HEK293 (cell line): ENCODE measurements at regions not wholly inside any gene's neighbourhood (a gene's known extent, or its start where the extent isn't known, plus 50 kb on each side); places are given as distances from the start of the nearest gene placed in this dataset.

Source experiments
- CTCF ChIA-PET: fragments of 350-600 bp; formaldehyde crosslinking; extraction: SDS; loops from one replicate; lab custom pipeline; 2021; ENCODE audit warnings: antibody characterized with exemption; lab: Yijun Ruan, JAX
- POLR2A ChIA-PET: fragments of 300-600 bp; formaldehyde crosslinking; extraction: SDS; loops from one replicate; lab custom pipeline; 2020; ENCODE audit warnings: antibody characterized with exemption, inconsistent platforms; lab: Yijun Ruan, JAX
- H3K27ac ChIP-seq: fragments of 200-500 bp; sonication (Bioruptor generic); 2 replicates; pipeline ENCODE4 v1.5.1; 2014; ENCODE audit warnings: low read depth, low read length, control low read depth, inconsistent platforms; ENCODE audit errors: extremely low read depth
- H3K36me3 ChIP-seq, 2 experiments: fragments of 200-500 bp in 1 of 2; sonication (Bioruptor generic) in 1 of 2; 1 replicate in 1 of 2; 2 replicates in 1 of 2; pipeline ENCODE4 v1.5.1; 2014 to 2017; ENCODE audit warnings: inconsistent platforms in 2 of 2, low read length in 2 of 2; ENCODE audit not compliant: control insufficient read depth in 2 of 2, insufficient read depth in 1 of 2
- H3K4me1 ChIP-seq: fragments of 200-500 bp; sonication (Bioruptor generic); 2 replicates; pipeline ENCODE4 v1.5.1; 2014; ENCODE audit warnings: mild to moderate bottlenecking, low read length, inconsistent platforms; ENCODE audit not compliant: control insufficient read depth, insufficient read depth
- H3K4me3 ChIP-seq: 2 replicates; pipeline ENCODE4 v1.5.1; 2011; ENCODE audit warnings: low read depth, mild to moderate bottlenecking, control low read depth, low read length, moderate library complexity
- H3K9me3 ChIP-seq: fragments of 200-500 bp; sonication (Bioruptor generic); 2 replicates; pipeline ENCODE4 v1.5.1; 2014; ENCODE audit warnings: low read depth, low read length, inconsistent platforms; ENCODE audit not compliant: control insufficient read depth, insufficient read depth
- KLF8 ChIP-seq: fragments of 450-650 bp; formaldehyde crosslinking; IDR thresholded peaks from 2 replicates; pipeline ENCODE4 v1.5.1; 2016; ENCODE audit warnings: missing biosample characterization, missing genetic modification characterization
- OVOL3 ChIP-seq: fragments of 450-650 bp; formaldehyde crosslinking; IDR thresholded peaks from 2 replicates; pipeline ENCODE4 v1.5.1; 2016; ENCODE audit warnings: missing biosample characterization, missing genetic modification characterization
- ZBTB20 ChIP-seq: fragments of 450-650 bp; formaldehyde crosslinking; IDR thresholded peaks from 2 replicates; pipeline ENCODE4 v1.5.1; 2016; ENCODE audit warnings: missing biosample characterization, missing genetic modification characterization
- ZIC2 ChIP-seq: fragments of 450-650 bp; formaldehyde crosslinking; IDR thresholded peaks from 2 replicates; pipeline ENCODE4 v1.5.1; 2016; ENCODE audit warnings: missing biosample characterization, missing genetic modification characterization
- ZNF132 ChIP-seq: fragments of 450-650 bp; formaldehyde crosslinking; IDR thresholded peaks from 2 replicates; pipeline ENCODE4 v1.5.1; 2017; ENCODE audit warnings: missing biosample characterization, missing genetic modification characterization, borderline replicate concordance
- ZNF19 ChIP-seq: fragments of 450-650 bp; formaldehyde crosslinking; IDR thresholded peaks from 2 replicates; pipeline ENCODE4; 2016; ENCODE audit warnings: missing biosample characterization, missing genetic modification characterization, low read depth
- ZNF223 ChIP-seq: fragments of 450-650 bp; formaldehyde crosslinking; IDR thresholded peaks from 2 replicates; pipeline ENCODE4 v1.5.1; 2016; ENCODE audit warnings: missing biosample characterization, missing genetic modification characterization
- ZNF24 ChIP-seq: fragments of 450-650 bp; formaldehyde crosslinking; IDR thresholded peaks from 2 replicates; pipeline ENCODE4 v1.5.1; 2016; ENCODE audit warnings: missing biosample characterization, missing genetic modification characterization
- ZNF302 ChIP-seq: fragments of 450-650 bp; formaldehyde crosslinking; IDR thresholded peaks from 2 replicates; pipeline ENCODE4 v1.5.1; 2016; ENCODE audit warnings: missing biosample characterization, missing genetic modification characterization, low read depth
- ZNF544 ChIP-seq: fragments of 450-650 bp; formaldehyde crosslinking; IDR thresholded peaks from 2 replicates; pipeline ENCODE4 v1.5.0; 2017; ENCODE audit warnings: missing biosample characterization, missing genetic modification characterization
- ZNF555 ChIP-seq: fragments of 450-650 bp; formaldehyde crosslinking; conservative IDR thresholded peaks from 2 replicates; pipeline ENCODE4 v1.5.1; 2017; ENCODE audit warnings: missing biosample characterization, mild to moderate bottlenecking, missing genetic modification characterization, inconsistent platforms
- ZNF596 ChIP-seq: fragments of 450-650 bp; IDR thresholded peaks from 2 replicates; pipeline ENCODE4 v1.5.0; 2018; ENCODE audit warnings: missing biosample characterization, mild to moderate bottlenecking, missing genetic modification characterization, moderate library complexity
- ZNF600 ChIP-seq: fragments of 450-650 bp; formaldehyde crosslinking; IDR thresholded peaks from 2 replicates; pipeline ENCODE4 v1.5.1; 2016; ENCODE audit warnings: missing biosample characterization, missing genetic modification characterization
- ZNF624 ChIP-seq: fragments of 450-650 bp; formaldehyde crosslinking; IDR thresholded peaks from 2 replicates; pipeline ENCODE4 v1.5.1; 2017; ENCODE audit warnings: missing biosample characterization, missing genetic modification characterization
- ZNF658 ChIP-seq: fragments of 450-650 bp; formaldehyde crosslinking; IDR thresholded peaks from 2 replicates; pipeline ENCODE4; 2016; ENCODE audit warnings: missing biosample characterization, missing genetic modification characterization
- ZNF677 ChIP-seq: fragments of 450-650 bp; IDR thresholded peaks from 2 replicates; pipeline ENCODE4 v1.5.0; 2018; ENCODE audit warnings: missing biosample characterization, mild to moderate bottlenecking, missing genetic modification characterization, moderate library complexity
- TF ChIP-seq, protein P1 (sequence below): fragments of 450-650 bp; formaldehyde crosslinking; IDR thresholded peaks from 2 replicates; pipeline ENCODE4 v1.5.1; 2016; ENCODE audit warnings: missing biosample characterization, missing genetic modification characterization, borderline replicate concordance
- TF ChIP-seq, protein P2 (sequence below): fragments of 450-650 bp; formaldehyde crosslinking; conservative IDR thresholded peaks from 2 replicates; pipeline ENCODE4 v1.5.1; 2016; ENCODE audit warnings: low read depth, missing biosample characterization, missing genetic modification characterization
- TF ChIP-seq, protein P3 (sequence below): fragments of 450-650 bp; formaldehyde crosslinking; IDR thresholded peaks from 2 replicates; pipeline ENCODE4 v1.5.1; 2016; ENCODE audit warnings: missing biosample characterization, missing genetic modification characterization

DNA sequence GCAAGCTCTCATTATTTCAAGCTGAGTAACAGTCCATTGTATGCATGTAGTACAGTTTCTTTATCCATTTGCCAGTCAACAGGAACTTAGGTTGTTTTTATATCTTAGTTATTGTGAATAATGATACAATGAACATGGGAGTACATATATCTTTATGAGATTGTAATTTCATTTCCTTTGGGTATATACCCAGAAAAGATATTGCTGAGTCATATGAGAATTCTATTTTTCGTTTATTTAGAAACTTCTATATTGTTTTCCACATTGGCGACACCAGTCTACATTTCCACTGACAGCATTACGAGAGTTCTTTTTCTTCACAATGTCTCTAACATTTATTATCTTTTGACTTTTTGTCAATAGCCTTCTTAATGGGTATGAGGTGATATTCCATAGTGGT is 477.8 kb upstream of the PAPPA start:
- no peak for TF ChIP-seq KLF8
- TF ChIP-seq, all 188 proteins: peak for 0
- ChIA-PET POLR2A (no interaction called here), CTCF (no interaction called here)
- no peak overlapping the region for H3K4me3 ChIP-seq
- no peaks in the 10 kb centered on the region for H3K36me3 ChIP-seq
- H3K27ac ChIP-seq = no peak overlapping the region
- H3K9me3 ChIP-seq = no peaks in the 10 kb centered on the region
- no peaks in the 10 kb centered on the region for H3K4me1 ChIP-seq

DNA sequence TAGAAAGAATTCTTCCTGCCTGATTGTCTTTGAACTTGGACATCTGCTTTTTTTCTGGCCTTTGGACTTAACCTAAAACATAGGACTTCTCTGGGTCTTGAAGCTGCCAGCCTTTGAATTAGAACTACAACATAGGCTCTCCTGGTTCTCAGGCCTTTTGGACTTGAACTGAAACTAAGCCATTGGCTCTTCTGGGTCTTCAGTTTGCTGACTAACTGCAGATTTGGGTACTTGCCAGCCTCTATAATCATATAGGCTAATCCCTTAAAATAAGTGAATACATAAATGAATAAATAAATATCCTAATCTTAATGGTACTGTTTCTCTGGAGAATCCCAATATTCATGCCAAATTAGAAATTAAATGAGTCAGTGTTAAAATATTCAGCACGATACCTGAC is 473.4 kb upstream of the PAPPA start:
- ChIA-PET POLR2A (no interaction called here), CTCF (no interaction called here)
- no peaks in the 10 kb centered on the region for H3K9me3 ChIP-seq
- H3K4me1 ChIP-seq = no peaks in the 10 kb centered on the region
- H3K36me3 ChIP-seq = no peaks in the 10 kb centered on the region
- no peak overlapping the region for H3K4me3 ChIP-seq
- no peak overlapping the region for H3K27ac ChIP-seq
- TF ChIP-seq ZNF624 (tag by site-specific recombination) (no peak), ZNF658 (no peak), ZNF555 (tag by site-specific recombination) (no peak), ZNF132 (tag by site-specific recombination) (no peak), ZNF24 (tag by site-specific recombination) (no peak), ZNF596 (tag by site-specific recombination) (no peak), ZNF19 (tag by site-specific recombination) (no peak)

DNA sequence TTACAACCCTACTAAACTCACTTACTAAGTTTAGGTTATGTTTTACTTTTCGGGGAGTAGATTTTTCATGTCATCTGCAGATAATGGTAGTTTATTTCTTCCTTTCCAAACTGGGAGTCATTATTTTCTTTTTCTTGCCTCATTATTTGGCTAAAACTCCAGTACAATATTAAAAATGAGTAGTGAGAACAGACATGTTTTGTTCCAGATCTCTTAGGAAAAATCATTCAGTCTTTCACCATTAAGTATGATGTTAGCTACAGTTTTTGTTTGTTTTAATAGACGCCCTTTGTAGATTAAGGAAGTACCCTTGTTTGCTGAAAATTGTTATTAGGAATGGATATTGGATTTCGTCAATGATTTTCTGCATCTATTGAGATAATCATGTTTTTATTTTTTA is 472.0 kb upstream of the PAPPA start:
- H3K9me3 ChIP-seq = no peaks in the 10 kb centered on the region
- no peak overlapping the region for H3K4me3 ChIP-seq
- H3K27ac ChIP-seq = no peak overlapping the region
- POLR2A ChIA-PET = no interaction called here
- CTCF ChIA-PET = interaction anchor here (1.0 kb wide), 1 partner anchor 88 kb away, joined by 3 read pairs; no protein-coding TSS in a partner anchor
- TF ChIP-seq OVOL3 (tag by site-specific recombination) = no peak
- TF ChIP-seq, all 188 proteins: peak for 0
- Histone ChIP-seq H3K36me3 (no peaks in the 10 kb centered on the region), H3K4me1 (no peaks in the 10 kb centered on the region)

DNA sequence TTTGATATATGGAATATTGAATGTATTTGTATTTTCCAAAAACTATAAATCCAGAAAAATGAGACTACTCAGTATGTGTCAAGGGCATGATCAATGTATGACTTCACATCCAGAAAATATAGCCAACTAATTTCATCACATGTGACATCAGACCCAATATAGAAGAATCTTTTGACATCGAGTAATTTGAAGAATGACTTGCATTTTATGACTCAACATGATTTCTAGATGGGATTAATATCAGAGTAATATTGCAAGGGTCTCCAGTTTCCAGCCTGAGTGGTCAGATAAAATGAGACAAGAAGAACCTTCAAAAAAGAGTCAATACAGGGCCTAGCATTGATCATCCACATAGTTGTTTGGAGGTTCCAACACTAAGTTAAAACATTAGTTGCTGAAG is 467.5 kb upstream of the PAPPA start:
- no peak overlapping the region for H3K4me3 ChIP-seq
- no peaks in the 10 kb centered on the region for H3K9me3 ChIP-seq
- ChIA-PET CTCF (no interaction called here), POLR2A (no interaction called here)
- H3K36me3 ChIP-seq = no peaks in the 10 kb centered on the region
- H3K4me1 ChIP-seq = no peaks in the 10 kb centered on the region
- no peak overlapping the region for H3K27ac ChIP-seq
- TF ChIP-seq ZNF132 (tag by site-specific recombination) = no peak
- TF ChIP-seq, protein P1, sequence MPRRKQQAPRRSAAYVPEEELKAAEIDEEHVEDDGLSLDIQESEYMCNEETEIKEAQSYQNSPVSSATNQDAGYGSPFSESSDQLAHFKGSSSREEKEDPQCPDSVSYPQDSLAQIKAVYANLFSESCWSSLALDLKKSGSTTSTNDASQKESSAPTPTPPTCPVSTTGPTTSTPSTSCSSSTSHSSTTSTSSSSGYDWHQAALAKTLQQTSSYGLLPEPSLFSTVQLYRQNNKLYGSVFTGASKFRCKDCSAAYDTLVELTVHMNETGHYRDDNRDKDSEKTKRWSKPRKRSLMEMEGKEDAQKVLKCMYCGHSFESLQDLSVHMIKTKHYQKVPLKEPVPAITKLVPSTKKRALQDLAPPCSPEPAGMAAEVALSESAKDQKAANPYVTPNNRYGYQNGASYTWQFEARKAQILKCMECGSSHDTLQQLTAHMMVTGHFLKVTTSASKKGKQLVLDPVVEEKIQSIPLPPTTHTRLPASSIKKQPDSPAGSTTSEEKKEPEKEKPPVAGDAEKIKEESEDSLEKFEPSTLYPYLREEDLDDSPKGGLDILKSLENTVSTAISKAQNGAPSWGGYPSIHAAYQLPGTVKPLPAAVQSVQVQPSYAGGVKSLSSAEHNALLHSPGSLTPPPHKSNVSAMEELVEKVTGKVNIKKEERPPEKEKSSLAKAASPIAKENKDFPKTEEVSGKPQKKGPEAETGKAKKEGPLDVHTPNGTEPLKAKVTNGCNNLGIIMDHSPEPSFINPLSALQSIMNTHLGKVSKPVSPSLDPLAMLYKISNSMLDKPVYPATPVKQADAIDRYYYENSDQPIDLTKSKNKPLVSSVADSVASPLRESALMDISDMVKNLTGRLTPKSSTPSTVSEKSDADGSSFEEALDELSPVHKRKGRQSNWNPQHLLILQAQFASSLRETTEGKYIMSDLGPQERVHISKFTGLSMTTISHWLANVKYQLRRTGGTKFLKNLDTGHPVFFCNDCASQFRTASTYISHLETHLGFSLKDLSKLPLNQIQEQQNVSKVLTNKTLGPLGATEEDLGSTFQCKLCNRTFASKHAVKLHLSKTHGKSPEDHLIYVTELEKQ (tag by site-specific recombination) = no peak
- no peak for TF ChIP-seq ZBTB20
- TF ChIP-seq ZNF302 (tag by site-specific recombination) = no peak
- TF ChIP-seq ZNF677 = no peak
- TF ChIP-seq, protein P2, sequence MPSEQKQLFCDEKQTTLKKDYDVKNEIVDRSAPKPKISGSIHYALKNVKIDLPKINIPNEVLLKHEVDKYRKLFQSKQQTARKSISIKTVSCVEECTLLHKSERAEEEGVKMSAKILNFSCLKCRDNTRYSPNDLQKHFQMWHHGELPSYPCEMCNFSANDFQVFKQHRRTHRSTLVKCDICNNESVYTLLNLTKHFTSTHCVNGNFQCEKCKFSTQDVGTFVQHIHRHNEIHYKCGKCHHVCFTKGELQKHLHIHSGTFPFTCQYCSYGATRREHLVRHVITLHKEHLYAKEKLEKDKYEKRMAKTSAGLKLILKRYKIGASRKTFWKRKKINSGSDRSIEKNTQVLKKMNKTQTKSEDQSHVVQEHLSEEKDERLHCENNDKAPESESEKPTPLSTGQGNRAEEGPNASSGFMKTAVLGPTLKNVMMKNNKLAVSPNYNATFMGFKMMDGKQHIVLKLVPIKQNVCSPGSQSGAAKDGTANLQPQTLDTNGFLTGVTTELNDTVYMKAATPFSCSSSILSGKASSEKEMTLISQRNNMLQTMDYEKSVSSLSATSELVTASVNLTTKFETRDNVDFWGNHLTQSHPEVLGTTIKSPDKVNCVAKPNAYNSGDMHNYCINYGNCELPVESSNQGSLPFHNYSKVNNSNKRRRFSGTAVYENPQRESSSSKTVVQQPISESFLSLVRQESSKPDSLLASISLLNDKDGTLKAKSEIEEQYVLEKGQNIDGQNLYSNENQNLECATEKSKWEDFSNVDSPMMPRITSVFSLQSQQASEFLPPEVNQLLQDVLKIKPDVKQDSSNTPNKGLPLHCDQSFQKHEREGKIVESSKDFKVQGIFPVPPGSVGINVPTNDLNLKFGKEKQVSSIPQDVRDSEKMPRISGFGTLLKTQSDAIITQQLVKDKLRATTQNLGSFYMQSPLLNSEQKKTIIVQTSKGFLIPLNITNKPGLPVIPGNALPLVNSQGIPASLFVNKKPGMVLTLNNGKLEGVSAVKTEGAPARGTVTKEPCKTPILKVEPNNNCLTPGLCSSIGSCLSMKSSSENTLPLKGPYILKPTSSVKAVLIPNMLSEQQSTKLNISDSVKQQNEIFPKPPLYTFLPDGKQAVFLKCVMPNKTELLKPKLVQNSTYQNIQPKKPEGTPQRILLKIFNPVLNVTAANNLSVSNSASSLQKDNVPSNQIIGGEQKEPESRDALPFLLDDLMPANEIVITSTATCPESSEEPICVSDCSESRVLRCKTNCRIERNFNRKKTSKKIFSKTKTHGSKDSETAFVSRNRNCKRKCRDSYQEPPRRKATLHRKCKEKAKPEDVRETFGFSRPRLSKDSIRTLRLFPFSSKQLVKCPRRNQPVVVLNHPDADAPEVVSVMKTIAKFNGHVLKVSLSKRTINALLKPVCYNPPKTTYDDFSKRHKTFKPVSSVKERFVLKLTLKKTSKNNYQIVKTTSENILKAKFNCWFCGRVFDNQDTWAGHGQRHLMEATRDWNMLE = no peak
- TF ChIP-seq ZNF600 (tag by site-specific recombination) = no peak
- TF ChIP-seq ZNF223 = no peak
- TF ChIP-seq ZIC2 = no peak
- no peak for TF ChIP-seq ZNF544 (tag by site-specific recombination)
- TF ChIP-seq, protein P3, sequence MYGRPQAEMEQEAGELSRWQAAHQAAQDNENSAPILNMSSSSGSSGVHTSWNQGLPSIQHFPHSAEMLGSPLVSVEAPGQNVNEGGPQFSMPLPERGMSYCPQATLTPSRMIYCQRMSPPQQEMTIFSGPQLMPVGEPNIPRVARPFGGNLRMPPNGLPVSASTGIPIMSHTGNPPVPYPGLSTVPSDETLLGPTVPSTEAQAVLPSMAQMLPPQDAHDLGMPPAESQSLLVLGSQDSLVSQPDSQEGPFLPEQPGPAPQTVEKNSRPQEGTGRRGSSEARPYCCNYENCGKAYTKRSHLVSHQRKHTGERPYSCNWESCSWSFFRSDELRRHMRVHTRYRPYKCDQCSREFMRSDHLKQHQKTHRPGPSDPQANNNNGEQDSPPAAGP (tag by site-specific recombination) = no peak
